NAMALWA (cell line): ENCODE measurements at regions not wholly inside any gene's neighbourhood (a gene's known extent, or its start where the extent isn't known, plus 50 kb on each side); places are given as distances from the start of the nearest gene placed in this dataset.

Experiments
- DNase-seq: peaks from one replicate; pipeline ENCODE4 v3.0.0-alpha.2; 2015; ENCODE audit warnings: low spot score

- DNase-seq: no peak
Observed at GRCh38 chr5:17431272-17432050, 66.6 kb upstream of the TAF11L2 start.

GRCh38 chr5:17432569-17432968 lies 65.5 kb upstream of the TAF11L2 start:
- no peak for DNase-seq

GRCh38 chr5:17433406-17433805 lies 64.6 kb upstream of the TAF11L2 start:
- DNase-seq: no peak

- no peak for DNase-seq
Observed at GRCh38 chr5:17434982-17435381, 63.0 kb upstream of the TAF11L2 start.

- DNase-seq: no peak
Observed at GRCh38 chr5:17436350-17436749, 61.7 kb upstream of the TAF11L2 start.

- DNase-seq: peak; percentile 21
Observed at GRCh38 chr5:17436761-17437221, 61.2 kb upstream of the TAF11L2 start.

- DNase-seq: no peak
Observed at GRCh38 chr5:17438027-17438426, 60.0 kb upstream of the TAF11L2 start.

- DNase-seq: no peak
Observed at GRCh38 chr5:17439956-17440355, 58.1 kb upstream of the TAF11L2 start.

GRCh38 chr5:17440766-17441165 lies 57.3 kb upstream of the TAF11L2 start:
- no peak for DNase-seq

- DNase-seq: no peak
Observed at GRCh38 chr5:17441351-17441750, 56.7 kb upstream of the TAF11L2 start.

GRCh38 chr5:17443333-17444130 lies 54.5 kb upstream of the TAF11L2 start:
- DNase-seq: no peak

- DNase-seq: no peak
Observed at GRCh38 chr5:17444496-17444895, 53.5 kb upstream of the TAF11L2 start.

GRCh38 chr5:17445185-17445584 lies 52.8 kb upstream of the TAF11L2 start:
- DNase-seq: no peak
